ENCODE measurements at regions not wholly inside any gene's neighbourhood (a gene's known extent, or its start where the extent isn't known, plus 50 kb on each side); places are given as distances from the start of the nearest gene placed in this dataset.

- 58% methylated on average over 5 of the region's 5 CpGs for WGBS
- no peaks in the 10 kb centered on the region for H3K4me1 ChIP-seq (replicated peaks)
- H3K27ac ChIP-seq: no peak overlapping the region
- H3K9me3 ChIP-seq: no peaks in the 10 kb centered on the region
- no peak for DNase-seq (ENCODE audit: low spot score)
- TF ChIP-seq POLR2A (IDR thresholded peaks at IDR 0.05): no peak
- TF ChIP-seq POLR2AphosphoS5 (IDR thresholded peaks at IDR 0.05): no peak
- TF ChIP-seq CTCF (IDR thresholded peaks at IDR 0.05): no peak
- no peak overlapping the region for H3K4me3 ChIP-seq
- no peaks in the 10 kb centered on the region for H3K36me3 ChIP-seq
- H3K27me3 ChIP-seq (replicated peaks; ENCODE audit: insufficient read depth): no peaks in the 10 kb centered on the region
- intact Hi-C loops (cut with DNase I): no loop called here
Measured at GRCh38 chr10:130491011-130491692, 355.0 kb downstream of the GLRX3 start.

- DNase-seq (ENCODE audit: low spot score): peak; percentile 12
- Histone ChIP-seq H3K27ac (no peak overlapping the region), H3K9me3 (no peaks in the 10 kb centered on the region), H3K27me3 (replicated peaks; ENCODE audit: insufficient read depth) (no peaks in the 10 kb centered on the region), H3K4me3 (no peak overlapping the region), H3K36me3 (no peaks in the 10 kb centered on the region), H3K4me1 (replicated peaks) (no peaks in the 10 kb centered on the region)
- intact Hi-C loops (cut with DNase I): no loop called here
- TF ChIP-seq POLR2A (IDR thresholded peaks at IDR 0.05) (no peak), CTCF (IDR thresholded peaks at IDR 0.05) (no peak), POLR2AphosphoS5 (IDR thresholded peaks at IDR 0.05) (peak; percentile 25)
- WGBS: 28% methylated on average over 7 of the region's 7 CpGs
Measured at GRCh38 chr10:130491693-130492050, 355.5 kb downstream of the GLRX3 start.

- Histone ChIP-seq H3K27ac (no peak overlapping the region), H3K27me3 (replicated peaks; ENCODE audit: insufficient read depth) (no peaks in the 10 kb centered on the region), H3K4me3 (no peak overlapping the region), H3K9me3 (no peaks in the 10 kb centered on the region), H3K36me3 (no peaks in the 10 kb centered on the region), H3K4me1 (replicated peaks) (no peaks in the 10 kb centered on the region)
- intact Hi-C loops (cut with DNase I): no loop called here
- DNase-seq (ENCODE audit: low spot score): no peak
- WGBS: 87% methylated on average over 3 of the region's 3 CpGs
- TF ChIP-seq POLR2A (IDR thresholded peaks at IDR 0.05) (no peak), POLR2AphosphoS5 (IDR thresholded peaks at IDR 0.05) (no peak), CTCF (IDR thresholded peaks at IDR 0.05) (no peak)
Measured at GRCh38 chr10:130492266-130492934, 356.2 kb downstream of the GLRX3 start.

GRCh38 chr10:130493021-130493420 lies 356.8 kb downstream of the GLRX3 start:
- TF ChIP-seq POLR2A (IDR thresholded peaks at IDR 0.05) (no peak), CTCF (IDR thresholded peaks at IDR 0.05) (no peak), POLR2AphosphoS5 (IDR thresholded peaks at IDR 0.05) (no peak)
- H3K4me1 ChIP-seq (replicated peaks): no peaks in the 10 kb centered on the region
- no peak overlapping the region for H3K27ac ChIP-seq
- no peak overlapping the region for H3K4me3 ChIP-seq
- DNase-seq (ENCODE audit: low spot score): no peak
- no peaks in the 10 kb centered on the region for H3K27me3 ChIP-seq (replicated peaks; ENCODE audit: insufficient read depth)
- no peaks in the 10 kb centered on the region for H3K36me3 ChIP-seq
- intact Hi-C loops (cut with DNase I): no loop called here
- no peaks in the 10 kb centered on the region for H3K9me3 ChIP-seq
- 82% methylated on average over 12 of the region's 13 CpGs for WGBS
